Karpas-422 (cell line): ENCODE measurements at regions not wholly inside any gene's neighbourhood (a gene's known extent, or its start where the extent isn't known, plus 50 kb on each side); places are given as distances from the start of the nearest gene placed in this dataset.

ENCODE experiments used
- DNase-seq: peaks from one replicate; pipeline ENCODE4 v3.0.0-alpha.2; 2015
- H2AFZ ChIP-seq: fragments of 200-600 bp; sonication (generic); 2 replicates; pipeline ENCODE4 v1.6.1; 2014; ENCODE audit warnings: antibody characterized with exemption, low read length, mixed read lengths
- H3K27ac ChIP-seq: fragments of 200-600 bp; sonication (generic); 2 replicates; pipeline ENCODE4 v1.5.1; 2014; ENCODE audit warnings: mild to moderate bottlenecking, low read length, moderate library complexity
- H3K27me3 ChIP-seq: fragments of 200-600 bp; sonication (generic); 2 replicates; pipeline ENCODE4 v1.6.1; 2014; ENCODE audit warnings: low read length, mixed read lengths
- H3K36me3 ChIP-seq: fragments of 200-600 bp; sonication (generic); 2 replicates; pipeline ENCODE4 v1.6.1; 2014; ENCODE audit warnings: low read length, mixed read lengths; ENCODE audit not compliant: insufficient read depth
- H3K4me1 ChIP-seq: fragments of 200-600 bp; sonication (generic); 2 replicates; pipeline ENCODE4 v1.6.1; 2014; ENCODE audit warnings: mild to moderate bottlenecking, low read length, mixed read lengths
- H3K4me2 ChIP-seq: fragments of 200-600 bp; sonication (generic); 2 replicates; pipeline ENCODE4 v1.6.1; 2014; ENCODE audit warnings: low read length, low read depth, mild to moderate bottlenecking; ENCODE audit not compliant: poor library complexity, severe bottlenecking
- H3K4me3 ChIP-seq: fragments of 200-600 bp; sonication (generic); 2 replicates; pipeline ENCODE4 v1.5.1; 2014; ENCODE audit warnings: mild to moderate bottlenecking, antibody characterized with exemption, low read length, mixed read lengths
- H3K79me2 ChIP-seq: fragments of 200-600 bp; sonication (generic); 2 replicates; pipeline ENCODE4 v1.6.1; 2014; ENCODE audit warnings: mild to moderate bottlenecking, low read length, mixed read lengths
- H3K9ac ChIP-seq: fragments of 200-600 bp; sonication (generic); 2 replicates; pipeline ENCODE4 v1.6.0; 2014; ENCODE audit warnings: low read length
- H3K9me2 ChIP-seq: fragments of 200-600 bp; sonication (generic), shearing (Covaris generic); replicated peaks from 2 replicates; pipeline ENCODE4 v1.6.0; 2014; ENCODE audit warnings: mild to moderate bottlenecking, low read length, moderate library complexity; ENCODE audit not compliant: insufficient read depth
- H3K9me3 ChIP-seq: fragments of 300-700, 200-600 bp; sonication (generic); 2 replicates; pipeline ENCODE4 v1.6.1; 2014; ENCODE audit warnings: low read length, mixed read lengths
- H4K20me1 ChIP-seq: fragments of 200-600 bp; sonication (generic); 2 replicates; pipeline ENCODE4 v1.6.1; 2014; ENCODE audit warnings: mild to moderate bottlenecking, antibody characterized with exemption, low read length, low read depth; ENCODE audit not compliant: insufficient read depth

DNA sequence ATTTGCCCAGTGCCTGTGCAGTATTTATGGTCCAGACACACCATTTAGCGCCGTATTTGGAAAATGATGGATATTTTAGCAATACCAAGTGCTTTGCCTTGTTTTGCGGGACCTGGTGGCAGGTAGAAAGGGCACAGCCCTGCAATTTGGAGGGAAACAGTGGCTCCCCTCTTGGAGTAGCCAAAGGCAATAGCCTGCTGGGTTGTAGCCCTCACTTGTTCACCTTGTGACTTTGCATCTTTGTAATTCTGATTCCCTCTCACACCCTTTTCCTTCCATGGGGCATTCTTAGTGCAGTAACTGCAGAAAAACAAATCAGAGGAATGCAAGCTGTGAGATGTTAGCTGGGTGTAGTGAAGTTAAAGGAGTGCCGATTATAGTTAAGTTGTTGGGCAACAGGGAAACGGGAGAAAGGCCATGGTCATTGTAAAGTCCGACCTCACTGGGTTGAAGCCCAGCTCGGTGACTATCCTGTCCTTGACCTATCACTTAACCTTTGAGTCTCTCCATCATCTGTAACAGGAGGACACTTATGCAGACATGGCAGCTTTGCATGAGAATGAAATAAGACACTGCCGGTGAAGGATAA lies 131.0 kb upstream of the KLHL25 start:
- Histone ChIP-seq H4K20me1 (no peaks in the 10 kb centered on the region), H3K4me2 (no peak overlapping the region), H3K79me2 (no peaks in the 10 kb centered on the region), H3K4me3 (no peak overlapping the region), H3K36me3 (no peaks in the 10 kb centered on the region), H3K9ac (no peak overlapping the region), H3K9me2 (no peaks in the 10 kb centered on the region), H3K27me3 (0 out of 2 replicates have a peak, but pooled peaks cover 2% of the 10 kb centered on the region), H3K27ac (no peak overlapping the region), H3K9me3 (no peaks in the 10 kb centered on the region), H3K4me1 (no peaks in the 10 kb centered on the region), H2AFZ (no peak overlapping the region)
- no peak for DNase-seq

DNA sequence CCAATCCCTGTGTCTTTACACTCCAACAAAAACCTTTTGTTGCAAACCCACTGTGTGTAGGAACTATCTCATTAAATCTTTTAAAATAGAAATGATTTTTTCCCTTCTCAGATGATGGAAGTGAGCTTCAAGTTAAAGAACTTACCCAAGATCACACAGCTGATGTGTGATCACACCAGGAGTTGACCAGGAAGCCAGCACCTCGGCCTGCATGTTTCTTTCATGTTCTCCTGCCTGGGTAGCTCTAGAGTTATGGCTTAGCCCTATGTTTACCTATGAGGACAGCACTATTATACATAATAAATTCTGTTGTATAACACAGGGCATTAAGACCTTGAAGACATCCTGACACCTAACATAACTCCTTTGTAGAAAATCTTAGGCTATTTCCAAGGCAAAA lies 132.1 kb upstream of the KLHL25 start:
- Histone ChIP-seq H3K27me3 (0 out of 2 replicates have a peak, but pooled peaks cover 2% of the 10 kb centered on the region), H3K4me2 (no peak overlapping the region), H3K4me1 (no peaks in the 10 kb centered on the region), H3K9me2 (no peaks in the 10 kb centered on the region), H3K9me3 (no peaks in the 10 kb centered on the region), H4K20me1 (no peaks in the 10 kb centered on the region), H3K36me3 (no peaks in the 10 kb centered on the region), H3K79me2 (no peaks in the 10 kb centered on the region), H2AFZ (no peak overlapping the region), H3K27ac (no peak overlapping the region), H3K9ac (no peak overlapping the region), H3K4me3 (no peak overlapping the region)
- no peak for DNase-seq

DNA sequence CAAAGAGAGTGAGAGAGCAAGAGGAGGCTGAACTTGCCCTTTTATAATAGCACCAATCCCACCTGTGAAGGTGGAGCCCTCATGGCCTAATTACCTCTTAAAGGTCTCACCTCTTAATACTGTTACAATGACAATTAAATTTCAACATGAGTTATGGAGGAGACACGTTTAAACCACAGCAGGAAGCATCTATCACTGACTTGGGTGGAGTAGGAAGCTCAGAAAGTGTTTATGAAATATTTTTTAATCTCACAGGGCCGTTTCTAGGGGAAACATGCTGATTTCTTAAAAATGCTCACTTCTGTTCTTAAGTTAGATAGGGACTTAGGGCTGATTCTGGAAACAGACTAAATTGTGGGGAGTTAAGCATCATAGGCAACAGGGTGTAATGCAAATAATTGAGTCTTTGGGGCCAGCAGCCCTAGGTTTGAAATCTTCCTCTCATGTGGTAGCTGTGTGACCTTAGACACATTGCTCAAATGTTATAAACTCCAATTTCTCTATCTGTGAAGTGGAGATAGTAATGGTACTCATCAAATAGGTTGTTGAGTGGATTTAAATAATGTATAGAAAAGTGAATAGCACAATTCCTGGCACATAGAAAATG lies 133.3 kb upstream of the KLHL25 start:
- H3K79me2 ChIP-seq = no peaks in the 10 kb centered on the region
- no peaks in the 10 kb centered on the region for H3K9me3 ChIP-seq
- no peaks in the 10 kb centered on the region for H4K20me1 ChIP-seq
- no peak overlapping the region for H3K4me3 ChIP-seq
- no peak overlapping the region for H3K27ac ChIP-seq
- no peak overlapping the region for H3K4me2 ChIP-seq
- H3K9ac ChIP-seq = no peak overlapping the region
- no peaks in the 10 kb centered on the region for H3K4me1 ChIP-seq
- H3K27me3 ChIP-seq = 0 out of 2 replicates have a peak, but pooled peaks cover 2% of the 10 kb centered on the region
- no peak overlapping the region for H2AFZ ChIP-seq
- no peaks in the 10 kb centered on the region for H3K9me2 ChIP-seq
- no peaks in the 10 kb centered on the region for H3K36me3 ChIP-seq
- no peak for DNase-seq

DNA sequence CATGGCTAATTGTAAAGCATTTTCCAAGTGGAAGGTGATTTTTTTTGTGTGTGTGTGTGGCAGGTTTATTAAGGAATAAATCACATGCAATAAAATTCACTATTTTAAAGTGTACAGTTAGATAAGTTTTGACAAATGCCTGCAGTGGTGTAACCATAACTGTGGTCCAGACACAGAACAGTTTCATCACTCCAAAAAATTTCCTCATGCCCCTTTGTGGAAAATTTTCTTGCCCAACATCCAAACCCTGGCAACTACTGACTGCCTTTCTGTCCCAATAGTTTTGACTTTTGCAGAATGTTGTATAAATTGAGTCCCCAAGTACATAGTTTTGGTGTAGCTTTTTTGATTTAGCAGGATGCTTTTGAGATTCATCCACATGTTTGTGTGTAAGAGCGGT lies 135.1 kb upstream of the KLHL25 start:
- Histone ChIP-seq H3K36me3 (no peaks in the 10 kb centered on the region), H3K4me3 (no peak overlapping the region), H3K4me2 (no peak overlapping the region), H3K27ac (no peak overlapping the region), H3K9me2 (no peaks in the 10 kb centered on the region), H3K9me3 (no peaks in the 10 kb centered on the region), H3K4me1 (no peaks in the 10 kb centered on the region), H3K27me3 (0 out of 2 replicates have a peak, but pooled peaks cover 2% of the 10 kb centered on the region), H2AFZ (no peak overlapping the region), H4K20me1 (no peaks in the 10 kb centered on the region), H3K79me2 (no peaks in the 10 kb centered on the region), H3K9ac (no peak overlapping the region)
- no peak for DNase-seq

DNA sequence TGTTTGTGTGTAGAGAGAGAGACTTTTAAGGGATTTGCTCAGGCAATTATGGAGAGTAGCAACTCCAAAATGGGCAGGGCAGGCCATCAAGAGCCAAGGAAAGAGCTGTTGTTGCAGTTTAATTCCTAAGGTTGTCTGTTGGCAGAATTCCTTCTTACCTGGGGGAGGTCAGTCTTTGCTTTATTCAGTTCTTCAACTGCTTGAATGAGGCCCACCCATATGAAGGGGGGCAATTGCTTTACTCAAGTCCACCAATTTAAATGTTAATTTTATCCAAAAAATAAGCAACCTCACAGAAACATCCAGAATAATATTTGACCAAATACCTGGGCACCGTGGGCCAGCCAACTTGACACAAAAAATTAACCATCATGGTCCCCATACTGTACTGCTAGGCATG lies 137.7 kb upstream of the KLHL25 start:
- no peaks in the 10 kb centered on the region for H3K79me2 ChIP-seq
- no peak overlapping the region for H3K4me2 ChIP-seq
- DNase-seq = no peak
- H3K27ac ChIP-seq = no peak overlapping the region
- no peaks in the 10 kb centered on the region for H3K36me3 ChIP-seq
- no peak overlapping the region for H3K4me3 ChIP-seq
- H3K9me3 ChIP-seq = no peaks in the 10 kb centered on the region
- no peaks in the 10 kb centered on the region for H3K27me3 ChIP-seq
- no peaks in the 10 kb centered on the region for H3K4me1 ChIP-seq
- no peaks in the 10 kb centered on the region for H4K20me1 ChIP-seq
- no peak overlapping the region for H2AFZ ChIP-seq
- no peak overlapping the region for H3K9ac ChIP-seq
- no peaks in the 10 kb centered on the region for H3K9me2 ChIP-seq

DNA sequence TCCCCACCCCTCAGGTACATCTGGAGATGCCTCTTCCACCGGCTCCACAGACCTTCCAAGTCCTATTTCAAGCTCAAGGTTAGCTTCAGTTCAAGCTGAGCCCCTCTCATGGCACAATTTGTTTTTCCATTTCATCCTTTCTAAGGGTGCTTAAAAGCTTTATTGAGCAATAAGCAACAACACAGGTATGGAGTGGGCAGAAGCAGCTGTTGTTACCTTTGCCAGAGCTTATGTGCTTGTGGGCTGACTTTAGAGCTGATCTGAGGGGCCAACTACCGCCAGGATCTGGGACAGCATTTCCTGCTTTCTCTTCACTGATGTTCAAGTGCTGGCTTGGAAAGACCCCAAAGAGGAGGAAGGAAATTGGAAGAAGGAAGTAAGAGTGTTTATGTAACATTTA lies 140.0 kb upstream of the KLHL25 start:
- DNase-seq = no peak

DNA sequence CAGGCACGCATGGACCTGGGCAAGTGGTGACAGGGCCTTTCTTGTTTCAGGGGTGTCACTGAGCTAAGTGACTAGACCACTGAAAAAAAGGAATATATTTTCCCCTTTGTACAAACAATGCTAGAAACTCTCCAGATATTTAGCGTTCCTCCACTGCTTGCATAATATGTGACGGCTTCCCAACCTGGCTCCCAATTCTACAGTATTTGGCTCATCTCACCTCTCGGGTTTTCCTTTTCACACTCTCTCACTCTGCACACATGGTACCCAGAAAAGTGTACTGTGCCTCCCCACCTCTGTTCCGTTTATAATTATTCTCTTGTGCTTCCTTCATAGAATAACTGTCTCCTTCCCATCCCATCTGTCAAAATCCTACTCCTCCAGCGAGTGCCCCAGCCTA lies 140.5 kb upstream of the KLHL25 start:
- no peak overlapping the region for H3K9ac ChIP-seq
- no peak overlapping the region for H3K27ac ChIP-seq
- H3K4me3 ChIP-seq = no peak overlapping the region
- H2AFZ ChIP-seq = no peak overlapping the region
- no peaks in the 10 kb centered on the region for H3K9me3 ChIP-seq
- no peaks in the 10 kb centered on the region for H4K20me1 ChIP-seq
- no peaks in the 10 kb centered on the region for H3K36me3 ChIP-seq
- H3K9me2 ChIP-seq = no peaks in the 10 kb centered on the region
- DNase-seq = no peak
- H3K27me3 ChIP-seq = no peaks in the 10 kb centered on the region
- no peak overlapping the region for H3K4me2 ChIP-seq
- H3K79me2 ChIP-seq = no peaks in the 10 kb centered on the region
- no peaks in the 10 kb centered on the region for H3K4me1 ChIP-seq

More for the DNA sequence above, 140.0 kb upstream of the KLHL25 start:
- no peaks in the 10 kb centered on the region for H3K9me2 ChIP-seq
- H3K36me3 ChIP-seq = no peaks in the 10 kb centered on the region
- H3K9ac ChIP-seq = no peak overlapping the region
- H3K4me3 ChIP-seq = no peak overlapping the region
- no peak overlapping the region for H3K27ac ChIP-seq
- H3K9me3 ChIP-seq = no peaks in the 10 kb centered on the region
- H2AFZ ChIP-seq = no peak overlapping the region
- H3K4me2 ChIP-seq = no peak overlapping the region
- no peaks in the 10 kb centered on the region for H3K27me3 ChIP-seq
- H4K20me1 ChIP-seq = no peaks in the 10 kb centered on the region
- no peaks in the 10 kb centered on the region for H3K4me1 ChIP-seq
- no peaks in the 10 kb centered on the region for H3K79me2 ChIP-seq

DNA sequence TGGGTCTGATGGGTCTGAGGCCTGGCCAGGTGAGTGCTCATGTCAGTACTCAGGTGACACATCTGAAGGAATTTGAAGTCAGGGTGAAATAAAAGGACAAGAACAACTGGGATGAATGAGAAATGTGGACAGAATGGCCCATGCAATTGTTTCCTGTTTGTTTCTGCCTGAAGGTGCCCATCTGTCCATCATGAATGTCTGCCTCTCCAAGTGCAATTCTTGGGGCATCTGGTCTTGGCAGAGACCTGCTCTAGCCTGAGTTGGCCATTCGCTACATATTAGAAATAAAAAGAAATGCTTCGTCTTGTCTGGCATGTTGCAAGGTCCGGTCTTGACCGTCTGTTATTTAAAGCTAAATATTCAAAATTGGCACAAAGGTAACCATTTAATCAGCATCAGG lies 142.0 kb upstream of the AGBL1 start:
- H3K36me3 ChIP-seq = no peaks in the 10 kb centered on the region
- no peaks in the 10 kb centered on the region for H3K9me3 ChIP-seq
- H3K27me3 ChIP-seq = no peaks in the 10 kb centered on the region
- no peaks in the 10 kb centered on the region for H3K9me2 ChIP-seq
- no peak overlapping the region for H3K9ac ChIP-seq
- no peak overlapping the region for H3K4me2 ChIP-seq
- H3K27ac ChIP-seq = no peak overlapping the region
- no peak overlapping the region for H3K4me3 ChIP-seq
- no peak for DNase-seq
- no peaks in the 10 kb centered on the region for H3K79me2 ChIP-seq
- no peaks in the 10 kb centered on the region for H3K4me1 ChIP-seq
- H4K20me1 ChIP-seq = no peaks in the 10 kb centered on the region
- no peak overlapping the region for H2AFZ ChIP-seq
